ENCODE measurements at regions not wholly inside any gene's neighbourhood (a gene's known extent, or its start where the extent isn't known, plus 50 kb on each side); places are given as distances from the start of the nearest gene placed in this dataset.
"Not testable (repeated sequence)": the region's sequence is repeated elsewhere in the genome, so short reads cannot be mapped to it uniquely, and the experiment has no call there.

DNA sequence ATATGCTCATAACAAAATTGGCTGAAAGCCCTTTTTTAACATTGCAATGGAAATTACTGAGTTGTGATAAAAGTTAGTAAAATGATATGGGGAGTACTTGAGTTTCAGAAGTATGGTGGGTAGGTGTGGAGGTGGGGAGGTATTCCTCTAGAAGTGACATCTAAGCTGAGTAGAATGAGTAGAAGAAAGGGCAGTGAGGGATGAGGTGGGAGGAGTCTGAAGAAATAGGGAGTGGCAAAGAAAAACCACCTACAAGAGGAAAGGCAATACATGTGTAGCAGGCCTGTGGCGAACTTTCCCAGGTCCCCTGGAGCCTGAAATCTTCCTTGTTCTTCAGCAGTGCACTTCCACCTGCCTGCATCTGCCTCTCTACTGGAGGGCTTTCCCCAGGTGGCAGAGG is 52.8 kb upstream of the DIPK2A start:
- Mint-ChIP-seq H3K9me3 (no peaks in the 10 kb centered on the region), H3K4me1 (no peaks in the 10 kb centered on the region), H3K36me3 (no peaks in the 10 kb centered on the region), H3K27me3 (ENCODE audit: insufficient read depth, low read depth) (no peaks in the 10 kb centered on the region), H3K4me3 (no peak overlapping the region), H3K27ac (no peak overlapping the region)
- Histone ChIP-seq H3K36me3 (no peaks in the 10 kb centered on the region), H3K79me2 (ENCODE audit: low read depth) (no peaks in the 10 kb centered on the region), H3K4me1 (no peaks in the 10 kb centered on the region), H3K9ac (no peak overlapping the region), H4K20me1 (ENCODE audit: low read depth) (no peaks in the 10 kb centered on the region), H3K9me3 (ENCODE audit: low read depth) (no peaks in the 10 kb centered on the region), H3F3A (ENCODE audit: low read depth) (no peaks in the 10 kb centered on the region), H3K27ac (no peak overlapping the region), H3K4me3 (no peak overlapping the region), H3K4me2 (no peak overlapping the region), H2AFZ (replicated peaks) (peak overlapping the region; percentile 42), H3K27me3 (no peaks in the 10 kb centered on the region)
- no peak for DNase-seq (ENCODE audit: low spot score)
- TF ChIP-seq EZH2phosphoT487 (IDR thresholded peaks at IDR 0.05) (no peak), EZH2 (IDR thresholded peaks at IDR 0.05) (no peak)
- TF ChIP-seq, protein P1, sequence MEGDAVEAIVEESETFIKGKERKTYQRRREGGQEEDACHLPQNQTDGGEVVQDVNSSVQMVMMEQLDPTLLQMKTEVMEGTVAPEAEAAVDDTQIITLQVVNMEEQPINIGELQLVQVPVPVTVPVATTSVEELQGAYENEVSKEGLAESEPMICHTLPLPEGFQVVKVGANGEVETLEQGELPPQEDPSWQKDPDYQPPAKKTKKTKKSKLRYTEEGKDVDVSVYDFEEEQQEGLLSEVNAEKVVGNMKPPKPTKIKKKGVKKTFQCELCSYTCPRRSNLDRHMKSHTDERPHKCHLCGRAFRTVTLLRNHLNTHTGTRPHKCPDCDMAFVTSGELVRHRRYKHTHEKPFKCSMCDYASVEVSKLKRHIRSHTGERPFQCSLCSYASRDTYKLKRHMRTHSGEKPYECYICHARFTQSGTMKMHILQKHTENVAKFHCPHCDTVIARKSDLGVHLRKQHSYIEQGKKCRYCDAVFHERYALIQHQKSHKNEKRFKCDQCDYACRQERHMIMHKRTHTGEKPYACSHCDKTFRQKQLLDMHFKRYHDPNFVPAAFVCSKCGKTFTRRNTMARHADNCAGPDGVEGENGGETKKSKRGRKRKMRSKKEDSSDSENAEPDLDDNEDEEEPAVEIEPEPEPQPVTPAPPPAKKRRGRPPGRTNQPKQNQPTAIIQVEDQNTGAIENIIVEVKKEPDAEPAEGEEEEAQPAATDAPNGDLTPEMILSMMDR (IDR thresholded peaks at IDR 0.05) = no peak

DNA sequence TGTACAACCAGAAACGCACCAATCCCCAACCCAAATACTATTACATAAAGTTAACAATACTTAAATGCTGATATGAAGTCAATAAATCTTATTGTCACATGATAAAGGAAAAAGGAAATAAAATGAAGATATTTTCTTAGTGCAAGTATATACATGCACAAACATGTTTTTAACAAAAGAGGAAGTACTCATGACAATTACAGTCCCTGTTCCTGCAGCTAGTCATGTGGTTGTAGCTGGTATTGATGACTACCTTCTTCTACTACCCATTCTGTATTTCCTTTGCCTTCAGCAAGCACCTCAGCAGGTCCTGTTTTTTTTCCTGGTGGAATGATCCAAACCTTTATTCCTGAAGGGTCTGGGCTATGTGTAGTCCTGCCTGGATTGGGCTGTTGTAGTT is 50.4 kb upstream of the DIPK2A start:
- not testable (repeated sequence) for H3K4me1 ChIP-seq; H3K36me3 ChIP-seq; H3K27ac ChIP-seq; H3K4me3 Mint-ChIP-seq; H3K9me3 ChIP-seq (ENCODE audit: low read depth); H4K20me1 ChIP-seq (ENCODE audit: low read depth); H3K4me3 ChIP-seq; H3K4me1 Mint-ChIP-seq; H3F3A ChIP-seq (ENCODE audit: low read depth); H3K79me2 ChIP-seq (ENCODE audit: low read depth); H3K9ac ChIP-seq; H3K27me3 ChIP-seq; H3K27ac Mint-ChIP-seq; H3K27me3 Mint-ChIP-seq (ENCODE audit: insufficient read depth, low read depth); H3K9me3 Mint-ChIP-seq; H3K36me3 Mint-ChIP-seq; H2AFZ ChIP-seq (replicated peaks); H3K4me2 ChIP-seq; DNase-seq (ENCODE audit: low spot score)
